ENCODE measurements at regions not wholly inside any gene's neighbourhood (a gene's known extent, or its start where the extent isn't known, plus 50 kb on each side); places are given as distances from the start of the nearest gene placed in this dataset.

GRCh38 chr18:44231936-44232335 lies 448.8 kb upstream of the SETBP1 start:
- no peak for TF ChIP-seq CTCF (optimal IDR thresholded peaks at IDR 0.05 in 1 of 3, IDR thresholded peaks at IDR 0.05 in 1 of 3, conservative IDR thresholded peaks at IDR 0.05 in 1 of 3; ENCODE audit: extremely low read depth in 1 of 3, insufficient read depth in 2 of 3, low read length in 3 of 3)
- no peak for TF ChIP-seq EZH2 (IDR thresholded peaks at IDR 0.05; ENCODE audit: low read length)

Data from keratinocyte (primary cell).